Right atrium auricular region (tissue), 2 donors: ENCODE measurements at regions not wholly inside any gene's neighbourhood (a gene's known extent, or its start where the extent isn't known, plus 50 kb on each side); places are given as distances from the start of the nearest gene placed in this dataset.

Experiments used
- DNase-seq: peaks from one replicate; pipeline ENCODE4 v3.0.0-alpha.2; 2019; ENCODE audit warnings: low spot score
- H3K27ac ChIP-seq, 2 donors: fragments of 200-600 bp; sonication (generic); 1 replicate in 1 of 2; 2 replicates in 1 of 2; pipeline ENCODE4 v1.5.1; 2016 to 2019
- H3K27me3 ChIP-seq, 2 donors: fragments of 200-600 bp; sonication (generic); one replicate each; pipeline versions ENCODE4 v1.5.1 to v1.6.0; 2017 to 2019
- H3K36me3 ChIP-seq: fragments of 200-600 bp; sonication (generic); one replicate; pipeline ENCODE4 v1.5.1; 2016
- H3K4me1 ChIP-seq, 2 donors: fragments of 200-600 bp; sonication (generic); one replicate each; pipeline versions ENCODE4 v1.5.1 to v1.6.0; 2017 to 2019
- H3K4me3 ChIP-seq, 2 donors: fragments of 200-600 bp; sonication (generic); 1 replicate in 1 of 2; 2 replicates in 1 of 2; pipeline ENCODE4 v1.5.1; 2017 to 2019; ENCODE audit warnings: mild to moderate bottlenecking in 1 of 2, moderate library complexity in 1 of 2
- H3K9me3 ChIP-seq, 2 donors: fragments of 200-600 bp; sonication (generic); one replicate each; pipeline ENCODE4 v1.5.1; 2019
- TF ChIP-seq, protein P1 (sequence below), 2 donors: fragments of 200-600 bp; sonication (generic); IDR thresholded peaks; one replicate each; pipeline ENCODE4 v1.5.1; 2019; ENCODE audit warnings: antibody characterized with exemption in 2 of 2

- no peaks in the 10 kb centered on the region for H3K36me3 ChIP-seq
- H3K27ac ChIP-seq, result no peak overlapping the region
- no peak for DNase-seq
- no peaks in the 10 kb centered on the region for H3K9me3 ChIP-seq
- TF ChIP-seq, protein P1, sequence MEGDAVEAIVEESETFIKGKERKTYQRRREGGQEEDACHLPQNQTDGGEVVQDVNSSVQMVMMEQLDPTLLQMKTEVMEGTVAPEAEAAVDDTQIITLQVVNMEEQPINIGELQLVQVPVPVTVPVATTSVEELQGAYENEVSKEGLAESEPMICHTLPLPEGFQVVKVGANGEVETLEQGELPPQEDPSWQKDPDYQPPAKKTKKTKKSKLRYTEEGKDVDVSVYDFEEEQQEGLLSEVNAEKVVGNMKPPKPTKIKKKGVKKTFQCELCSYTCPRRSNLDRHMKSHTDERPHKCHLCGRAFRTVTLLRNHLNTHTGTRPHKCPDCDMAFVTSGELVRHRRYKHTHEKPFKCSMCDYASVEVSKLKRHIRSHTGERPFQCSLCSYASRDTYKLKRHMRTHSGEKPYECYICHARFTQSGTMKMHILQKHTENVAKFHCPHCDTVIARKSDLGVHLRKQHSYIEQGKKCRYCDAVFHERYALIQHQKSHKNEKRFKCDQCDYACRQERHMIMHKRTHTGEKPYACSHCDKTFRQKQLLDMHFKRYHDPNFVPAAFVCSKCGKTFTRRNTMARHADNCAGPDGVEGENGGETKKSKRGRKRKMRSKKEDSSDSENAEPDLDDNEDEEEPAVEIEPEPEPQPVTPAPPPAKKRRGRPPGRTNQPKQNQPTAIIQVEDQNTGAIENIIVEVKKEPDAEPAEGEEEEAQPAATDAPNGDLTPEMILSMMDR (IDR thresholded peaks at IDR 0.05), result no peak
- no peaks in the 10 kb centered on the region for H3K27me3 ChIP-seq
- no peaks in the 10 kb centered on the region for H3K4me1 ChIP-seq
- no peak overlapping the region for H3K4me3 ChIP-seq
These were observed 960.9 kb downstream of the CBLN2 start for GRCh38 chr18:71583252-71583651.

DNA sequence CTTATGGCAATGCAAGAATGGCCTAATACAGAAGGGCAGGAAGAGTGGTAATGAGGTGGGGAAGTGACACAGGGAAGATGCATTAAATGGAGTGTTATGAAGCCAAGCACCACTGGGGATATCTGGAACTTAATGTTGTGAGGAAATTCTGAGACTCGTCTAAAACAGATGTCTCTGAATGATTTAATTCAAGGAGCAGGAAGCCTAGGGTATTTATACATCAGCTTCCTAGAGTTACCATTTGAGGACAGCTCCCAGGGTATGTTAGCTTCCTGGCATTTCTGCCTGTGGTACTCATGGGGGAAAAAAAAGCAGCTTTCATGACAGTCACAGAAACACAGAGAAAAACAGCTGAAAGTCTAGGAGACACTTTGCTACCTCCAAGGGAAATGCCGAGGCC, 989.5 kb downstream of the CBLN2 start:
- Histone ChIP-seq H3K9me3 (no peaks in the 10 kb centered on the region), H3K27ac (no peak overlapping the region), H3K4me1 (no peaks in the 10 kb centered on the region), H3K4me3 (no peak overlapping the region), H3K36me3 (no peaks in the 10 kb centered on the region), H3K27me3 (no peaks in the 10 kb centered on the region)
- TF ChIP-seq, protein P1 (IDR thresholded peaks at IDR 0.05), result no peak
- DNase-seq, result no peak

DNA sequence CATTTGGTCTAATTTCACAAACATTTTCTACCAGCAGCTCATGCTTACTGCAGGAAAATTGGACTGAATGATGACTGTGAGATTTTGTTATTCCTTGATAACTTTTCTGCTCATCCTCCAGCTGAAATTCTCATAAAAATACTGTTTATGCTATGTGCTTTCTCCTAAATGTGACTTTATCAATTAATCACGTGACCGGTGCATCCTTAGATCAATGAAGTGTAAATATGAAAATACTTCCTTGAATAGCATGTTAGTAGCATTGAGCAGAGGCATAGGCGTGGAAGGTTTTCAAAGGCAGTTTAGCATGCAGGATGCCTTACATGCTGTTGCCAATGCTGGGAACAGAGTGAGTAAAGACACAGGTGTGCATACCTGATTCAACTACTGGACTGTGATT, 1002.5 kb downstream of the CBLN2 start:
- no peaks in the 10 kb centered on the region for H3K36me3 ChIP-seq
- no peaks in the 10 kb centered on the region for H3K27me3 ChIP-seq
- H3K4me3 ChIP-seq, result no peak overlapping the region
- H3K4me1 ChIP-seq, result no peaks in the 10 kb centered on the region
- H3K9me3 ChIP-seq, result peaks cover 0 to 16% of the 10 kb centered on the region in 2 donors
- DNase-seq, result no peak
- H3K27ac ChIP-seq, result no peak overlapping the region
- TF ChIP-seq, protein P1 (IDR thresholded peaks at IDR 0.05), result no peak

GRCh38 chr18:71529703-71530303, 1014.3 kb downstream of the CBLN2 start:
- no peaks in the 10 kb centered on the region for H3K36me3 ChIP-seq
- no peak overlapping the region for H3K27ac ChIP-seq
- H3K27me3 ChIP-seq, result no peaks in the 10 kb centered on the region
- no peaks in the 10 kb centered on the region for H3K9me3 ChIP-seq
- no peak overlapping the region for H3K4me3 ChIP-seq
- TF ChIP-seq, protein P1 (IDR thresholded peaks at IDR 0.05), result no peak
- DNase-seq, result no peak
- no peaks in the 10 kb centered on the region for H3K4me1 ChIP-seq

DNA sequence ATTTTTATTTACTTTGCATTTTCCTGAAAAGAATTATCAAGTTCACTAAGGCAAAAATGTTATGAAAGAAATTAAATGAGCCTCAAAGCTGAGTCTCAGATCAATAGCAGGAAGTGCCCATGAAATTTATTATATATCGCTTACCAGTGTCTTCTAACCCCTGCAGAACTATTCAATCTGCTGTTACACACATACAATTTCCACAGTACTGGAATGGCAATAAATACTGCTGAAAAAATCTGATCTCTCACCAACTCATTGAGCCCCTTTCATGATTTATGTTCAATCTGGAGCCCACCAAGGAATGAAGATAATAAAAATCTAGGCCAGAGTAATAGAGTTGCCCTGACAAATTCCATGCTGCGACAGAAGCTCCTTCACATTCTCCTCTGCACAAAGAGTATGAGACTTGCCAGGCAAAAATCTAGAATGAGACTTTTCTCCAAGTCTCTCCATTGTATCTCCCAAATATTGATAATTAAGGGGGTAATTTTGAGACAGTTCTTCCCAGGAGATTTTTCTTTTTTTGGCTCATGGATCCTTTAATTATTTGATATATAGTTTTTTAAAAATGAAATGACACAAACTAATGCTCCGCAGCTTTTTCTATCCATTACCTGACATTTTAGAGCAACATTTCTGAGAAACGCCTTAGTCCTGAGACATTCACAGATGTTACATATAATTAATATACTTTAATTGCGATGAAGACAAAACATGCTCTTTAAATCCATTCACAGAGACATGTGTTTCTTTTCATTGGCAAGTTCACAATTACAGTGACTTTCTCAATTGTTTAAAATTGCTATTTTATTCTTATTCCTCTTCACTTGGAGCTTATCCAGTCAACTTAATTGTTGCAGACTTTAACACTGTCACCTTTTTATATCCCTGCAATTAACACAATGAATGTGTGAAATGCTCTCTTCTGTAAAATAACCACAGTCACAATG, 1020.4 kb downstream of the CBLN2 start:
- TF ChIP-seq, protein P1 (IDR thresholded peaks at IDR 0.05), result no peak
- no peak for DNase-seq
- Histone ChIP-seq H3K27me3 (no peaks in the 10 kb centered on the region), H3K27ac (no peak overlapping the region), H3K36me3 (no peaks in the 10 kb centered on the region), H3K4me1 (no peaks in the 10 kb centered on the region), H3K9me3 (no peaks in the 10 kb centered on the region), H3K4me3 (no peak overlapping the region)
